Trophoblast cell (in vitro differentiated cells and primary cell): ENCODE measurements at regions not wholly inside any gene's neighbourhood (a gene's known extent, or its start where the extent isn't known, plus 50 kb on each side); places are given as distances from the start of the nearest gene placed in this dataset.

Source experiments
- DNase-seq, 2 donors: peaks; one replicate each; pipeline ENCODE4 v3.0.0-alpha.2; 2016
- H2AFZ ChIP-seq: 2 replicates; pipeline ENCODE4 v1.6.1; 2013; ENCODE audit warnings: low read length, moderate library complexity, mild to moderate bottlenecking; ENCODE audit not compliant: insufficient read depth, poor library complexity
- H2AK5ac ChIP-seq: 2 replicates; pipeline ENCODE4 v1.6.1; 2013; ENCODE audit warnings: mild to moderate bottlenecking, low read length
- H2BK120ac ChIP-seq: 2 replicates; pipeline ENCODE4 v1.6.1; 2013; ENCODE audit warnings: low read length, mild to moderate bottlenecking, moderate library complexity; ENCODE audit not compliant: insufficient read depth, poor library complexity
- H2BK12ac ChIP-seq: 2 replicates; pipeline ENCODE4 v1.6.1; 2013; ENCODE audit warnings: mild to moderate bottlenecking, low read length, moderate library complexity
- H2BK5ac ChIP-seq: 2 replicates; pipeline ENCODE4 v1.6.1; 2013; ENCODE audit warnings: low read length, low read depth, moderate library complexity, mild to moderate bottlenecking; ENCODE audit not compliant: poor library complexity
- H3K14ac ChIP-seq: 2 replicates; pipeline ENCODE4 v1.6.1; 2013; ENCODE audit warnings: mild to moderate bottlenecking, low read length
- H3K18ac ChIP-seq: 2 replicates; pipeline ENCODE4 v1.6.1; 2013; ENCODE audit warnings: mild to moderate bottlenecking, low read length
- H3K23ac ChIP-seq: 2 replicates; pipeline ENCODE4 v1.6.1; 2013; ENCODE audit warnings: low read length
- H3K27ac ChIP-seq: 2 replicates; pipeline ENCODE4 v1.5.1; 2013; ENCODE audit warnings: low read depth, mild to moderate bottlenecking, inconsistent platforms, low read length, moderate library complexity
- H3K27me3 ChIP-seq: 2 replicates; pipeline ENCODE4 v1.6.1; 2013; ENCODE audit warnings: inconsistent platforms, mild to moderate bottlenecking, low read length, moderate library complexity; ENCODE audit not compliant: insufficient read depth
- H3K36me3 ChIP-seq, 2 experiments: 1 replicate in 1 of 2; 2 replicates in 1 of 2; pipeline ENCODE4 v1.6.1; 2013; ENCODE audit warnings: low read length in 2 of 2, mild to moderate bottlenecking in 2 of 2, moderate library complexity in 1 of 2; ENCODE audit not compliant: insufficient read depth in 2 of 2, control insufficient read depth in 1 of 2
- H3K4ac ChIP-seq: 2 replicates; pipeline ENCODE4 v1.6.1; 2013; ENCODE audit warnings: low read depth, mild to moderate bottlenecking, low read length, moderate library complexity
- H3K4me1 ChIP-seq, 2 experiments: 1 replicate in 1 of 2; 2 replicates in 1 of 2; pipeline ENCODE4 v1.6.1; 2013; ENCODE audit warnings: low read length in 2 of 2, mild to moderate bottlenecking in 2 of 2, moderate library complexity in 1 of 2; ENCODE audit not compliant: insufficient read depth in 2 of 2, control insufficient read depth in 1 of 2
- H3K4me2 ChIP-seq: 2 replicates; pipeline ENCODE4 v1.6.1; 2013; ENCODE audit warnings: inconsistent platforms, mild to moderate bottlenecking, low read length, moderate library complexity
- H3K4me3 ChIP-seq: 2 replicates; pipeline ENCODE4 v1.5.1; 2013; ENCODE audit warnings: mild to moderate bottlenecking, low read depth, low read length, inconsistent platforms
- H3K79me1 ChIP-seq: one replicate; pipeline ENCODE4 v1.6.1; 2013; ENCODE audit warnings: low read length
- H3K79me2 ChIP-seq: 2 replicates; pipeline ENCODE4 v1.6.1; 2013; ENCODE audit warnings: low read length, mild to moderate bottlenecking; ENCODE audit not compliant: control insufficient read depth, insufficient read depth, poor library complexity
- H3K9ac ChIP-seq: 2 replicates; pipeline ENCODE4 v1.6.1; 2013; ENCODE audit warnings: mild to moderate bottlenecking, low read length
- H3K9me3 ChIP-seq: 2 replicates; pipeline ENCODE4 v1.6.1; 2013; ENCODE audit warnings: low read depth, mild to moderate bottlenecking, control low read depth, inconsistent platforms, low read length; ENCODE audit not compliant: insufficient read depth
- H4K12ac ChIP-seq: 2 replicates; pipeline ENCODE4 v1.6.1; 2013; ENCODE audit warnings: low read depth, mild to moderate bottlenecking, low read length, moderate library complexity
- H4K8ac ChIP-seq: 2 replicates; pipeline ENCODE4 v1.6.1; 2013; ENCODE audit warnings: low read depth, mild to moderate bottlenecking, low read length, moderate library complexity
- H4K91ac ChIP-seq: one replicate; pipeline ENCODE4 v1.6.1; 2013; ENCODE audit warnings: low read depth, mild to moderate bottlenecking, low read length, moderate library complexity
- WGBS: extraction: QIAGEN DNeasy Blood & Tissue Kit; methylation state at CpG from one replicate; pipeline ENCODE4 v1.1.7; 2013; ENCODE audit warnings: missing lambda C conversion rate; ENCODE audit not compliant: insufficient read length, insufficient coverage; ENCODE audit errors: extremely low coverage; 5-methylcytosine and 5-hydroxymethylcytosine counted together

GRCh38 chr1:232547938-232548484 is 81.9 kb downstream of the SIPA1L2 start:
- Histone ChIP-seq H3K4me2 (no peak overlapping the region), H3K27ac (no peak overlapping the region), H3K79me1 (peaks cover 10% of the 10 kb centered on the region), H2BK5ac (no peak overlapping the region), H3K79me2 (peaks cover 4% of the 10 kb centered on the region), H3K14ac (no peak overlapping the region), H3K4me3 (no peak overlapping the region), H2BK120ac (no peak overlapping the region), H3K27me3 (no peaks in the 10 kb centered on the region), H4K12ac (no peak overlapping the region), H3K4me1 (peaks cover 16 to 27% of the 10 kb centered on the region in 2 experiments), H3K23ac (no peak overlapping the region), H3K4ac (no peak overlapping the region), H2BK12ac (no peak overlapping the region), H2AFZ (no peak overlapping the region), H4K8ac (no peak overlapping the region), H3K36me3 (peaks cover 1 to 4% of the 10 kb centered on the region in 2 experiments), H4K91ac (no peak overlapping the region), H3K18ac (no peak overlapping the region), H3K9me3 (no peaks in the 10 kb centered on the region), H2AK5ac (no peak overlapping the region), H3K9ac (no peak overlapping the region)
- WGBS = no CpG with 5 or more reads among the region's 2 CpGs
- DNase-seq = no peak

- Histone ChIP-seq H4K12ac (no peak overlapping the region), H2BK12ac (peak overlapping the region; percentile 91), H3K27me3 (no peaks in the 10 kb centered on the region), H3K4ac (peak overlapping the region; percentile 81), H2AK5ac (peak overlapping the region; percentile 90), H3K14ac (peak overlapping the region; percentile 61), H3K9ac (no peak overlapping the region), H2BK120ac (peak overlapping the region; percentile 36), H2AFZ (no peak overlapping the region), H3K23ac (no peak overlapping the region), H3K36me3 (no peaks in the 10 kb centered on the region), H4K8ac (no peak overlapping the region), H3K79me2 (peaks cover 2% of the 10 kb centered on the region), H4K91ac (peak overlapping the region; percentile 75), H3K4me2 (peak overlapping the region; percentile 40), H2BK5ac (peak overlapping the region; percentile 62), H3K4me1 (peaks cover 18 to 21% of the 10 kb centered on the region in 2 experiments), H3K4me3 (no peak overlapping the region), H3K9me3 (no peaks in the 10 kb centered on the region), H3K79me1 (peaks cover 6% of the 10 kb centered on the region), H3K18ac (peak overlapping the region; percentile 71), H3K27ac (peak overlapping the region; percentile 51)
- DNase-seq = peak; percentile 76 to 95
- no CpG with 5 or more reads among the region's 13 CpGs for WGBS
Observed at GRCh38 chr1:232542633-232543593, 87.0 kb downstream of the SIPA1L2 start.

- Histone ChIP-seq H3K14ac (no peak overlapping the region), H3K27ac (no peak overlapping the region), H4K91ac (no peak overlapping the region), H3K79me1 (peaks cover 8% of the 10 kb centered on the region), H3K9ac (no peak overlapping the region), H2AFZ (no peak overlapping the region), H3K4me1 (peaks cover 17 to 23% of the 10 kb centered on the region in 2 experiments), H2BK120ac (no peak overlapping the region), H3K36me3 (no peaks in the 10 kb centered on the region), H3K18ac (peak overlapping the region; percentile 9), H3K4ac (peak overlapping the region; percentile 41), H3K4me2 (no peak overlapping the region), H3K27me3 (no peaks in the 10 kb centered on the region), H2BK5ac (no peak overlapping the region), H3K23ac (no peak overlapping the region), H2BK12ac (peak overlapping the region; percentile 82), H3K79me2 (peaks cover 4% of the 10 kb centered on the region), H4K12ac (no peak overlapping the region), H4K8ac (no peak overlapping the region), H2AK5ac (no peak overlapping the region), H3K4me3 (no peak overlapping the region), H3K9me3 (no peaks in the 10 kb centered on the region)
- WGBS = no CpG with 5 or more reads among the region's 5 CpGs
- no peak for DNase-seq
Observed at GRCh38 chr1:232538943-232539302, 91.0 kb downstream of the SIPA1L2 start.

GRCh38 chr1:232538224-232538942 is 91.5 kb downstream of the SIPA1L2 start:
- Histone ChIP-seq H2BK5ac (no peak overlapping the region), H3K4me1 (peaks cover 18 to 22% of the 10 kb centered on the region in 2 experiments), H3K27me3 (no peaks in the 10 kb centered on the region), H3K9ac (no peak overlapping the region), H2BK12ac (no peak overlapping the region), H3K4ac (no peak overlapping the region), H2BK120ac (no peak overlapping the region), H3K23ac (no peak overlapping the region), H3K4me2 (no peak overlapping the region), H3K79me1 (peaks cover 6% of the 10 kb centered on the region), H3K27ac (no peak overlapping the region), H4K12ac (no peak overlapping the region), H4K91ac (peak overlapping the region; percentile 7), H3K18ac (no peak overlapping the region), H4K8ac (no peak overlapping the region), H3K4me3 (no peak overlapping the region), H3K36me3 (no peaks in the 10 kb centered on the region), H3K14ac (no peak overlapping the region), H2AFZ (no peak overlapping the region), H3K9me3 (no peaks in the 10 kb centered on the region), H2AK5ac (no peak overlapping the region), H3K79me2 (peaks cover 4% of the 10 kb centered on the region)
- peak; percentile 57 to 84 for DNase-seq
- no CpG with 5 or more reads among the region's 3 CpGs for WGBS
